Neural crest cell (in vitro differentiated cells): ENCODE measurements at regions not wholly inside any gene's neighbourhood (a gene's known extent, or its start where the extent isn't known, plus 50 kb on each side); places are given as distances from the start of the nearest gene placed in this dataset.

Source experiments
- DNase-seq: peaks from one replicate; pipeline ENCODE4 v3.0.0; 2021; ENCODE audit warnings: low read depth, mixed read lengths, low spot score
- H3K27ac Mint-ChIP-seq: one replicate; pipeline ENCODE4 v1.8.0; 2021; ENCODE audit warnings: mild to moderate bottlenecking, mixed read lengths; ENCODE audit not compliant: unreplicated experiment
- H3K27me3 Mint-ChIP-seq: 2 replicates; pipeline ENCODE4 v1.8.0; 2021; ENCODE audit warnings: low read depth, mild to moderate bottlenecking, mixed read lengths
- H3K36me3 Mint-ChIP-seq: 2 replicates; pipeline ENCODE4 v1.8.0; 2021; ENCODE audit warnings: low read depth, mild to moderate bottlenecking, mixed read lengths
- H3K4me1 Mint-ChIP-seq: 2 replicates; pipeline ENCODE4 v1.8.0; 2021; ENCODE audit warnings: mixed read lengths
- H3K4me3 Mint-ChIP-seq: one replicate; pipeline ENCODE4 v1.8.0; 2021; ENCODE audit warnings: mild to moderate bottlenecking, mixed read lengths
- H3K9me3 Mint-ChIP-seq: 2 replicates; pipeline ENCODE4 v1.8.0; 2021; ENCODE audit warnings: mixed read lengths
- TF ChIP-seq, protein P1 (sequence below): fragments of 200-600 bp; sonication (generic); conservative IDR thresholded peaks from 2 replicates; pipeline ENCODE4 v1.5.0; 2021; ENCODE audit warnings: antibody characterized with exemption, mild to moderate bottlenecking

DNA sequence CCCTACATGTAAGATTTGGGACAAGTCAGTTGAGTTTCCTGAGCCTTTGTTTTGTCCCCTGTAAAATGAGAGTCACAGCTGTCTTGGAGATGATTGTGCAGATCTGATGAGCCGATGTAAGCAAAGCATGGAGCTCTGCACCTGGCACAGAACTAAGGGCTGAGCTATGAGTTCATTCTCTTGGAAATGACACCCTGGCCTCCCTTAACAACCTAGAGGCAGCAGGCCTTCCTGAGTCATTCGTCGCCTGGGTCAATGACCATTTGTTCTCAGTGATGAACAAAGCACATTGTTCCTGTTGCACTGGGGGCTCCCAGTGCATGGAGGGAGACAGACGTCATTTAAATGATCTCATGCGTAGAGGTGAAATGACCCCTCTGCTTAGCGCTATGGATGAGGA, 62.8 kb upstream of the GCSH start:
- H3K36me3 Mint-ChIP-seq: no peaks in the 10 kb centered on the region
- H3K27ac Mint-ChIP-seq: peak overlapping the region; percentile 40
- DNase-seq: no peak
- H3K9me3 Mint-ChIP-seq: no peaks in the 10 kb centered on the region
- H3K4me3 Mint-ChIP-seq: no peak overlapping the region
- H3K27me3 Mint-ChIP-seq: no peaks in the 10 kb centered on the region
- H3K4me1 Mint-ChIP-seq: peaks cover 7% of the 10 kb centered on the region
- TF ChIP-seq, protein P1, sequence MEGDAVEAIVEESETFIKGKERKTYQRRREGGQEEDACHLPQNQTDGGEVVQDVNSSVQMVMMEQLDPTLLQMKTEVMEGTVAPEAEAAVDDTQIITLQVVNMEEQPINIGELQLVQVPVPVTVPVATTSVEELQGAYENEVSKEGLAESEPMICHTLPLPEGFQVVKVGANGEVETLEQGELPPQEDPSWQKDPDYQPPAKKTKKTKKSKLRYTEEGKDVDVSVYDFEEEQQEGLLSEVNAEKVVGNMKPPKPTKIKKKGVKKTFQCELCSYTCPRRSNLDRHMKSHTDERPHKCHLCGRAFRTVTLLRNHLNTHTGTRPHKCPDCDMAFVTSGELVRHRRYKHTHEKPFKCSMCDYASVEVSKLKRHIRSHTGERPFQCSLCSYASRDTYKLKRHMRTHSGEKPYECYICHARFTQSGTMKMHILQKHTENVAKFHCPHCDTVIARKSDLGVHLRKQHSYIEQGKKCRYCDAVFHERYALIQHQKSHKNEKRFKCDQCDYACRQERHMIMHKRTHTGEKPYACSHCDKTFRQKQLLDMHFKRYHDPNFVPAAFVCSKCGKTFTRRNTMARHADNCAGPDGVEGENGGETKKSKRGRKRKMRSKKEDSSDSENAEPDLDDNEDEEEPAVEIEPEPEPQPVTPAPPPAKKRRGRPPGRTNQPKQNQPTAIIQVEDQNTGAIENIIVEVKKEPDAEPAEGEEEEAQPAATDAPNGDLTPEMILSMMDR: no peak

DNA sequence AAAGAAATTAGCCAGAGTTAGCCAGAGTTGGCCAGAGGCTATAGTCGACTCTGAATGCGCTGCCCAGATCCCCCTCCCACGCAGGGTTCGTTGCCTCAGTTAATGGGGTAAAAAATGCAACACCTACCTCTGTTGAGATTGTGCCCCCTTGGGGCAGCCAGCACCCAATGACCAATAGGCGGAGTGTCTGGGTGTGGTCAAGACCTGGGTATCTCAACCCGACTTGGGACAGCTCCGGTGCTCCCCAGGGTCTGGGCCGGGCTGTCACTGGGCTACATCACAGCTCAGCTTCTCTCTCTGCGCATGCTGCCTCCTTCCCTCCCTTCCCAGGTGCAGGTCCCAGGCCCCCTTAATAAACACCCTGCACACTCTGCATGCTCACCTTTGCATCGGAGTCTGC, 59.6 kb upstream of the GCSH start:
- no peaks in the 10 kb centered on the region for H3K36me3 Mint-ChIP-seq
- no peak for DNase-seq
- H3K9me3 Mint-ChIP-seq: no peaks in the 10 kb centered on the region
- TF ChIP-seq, protein P1: no peak
- peaks cover 7% of the 10 kb centered on the region for H3K4me1 Mint-ChIP-seq
- H3K4me3 Mint-ChIP-seq: no peak overlapping the region
- no peak overlapping the region for H3K27ac Mint-ChIP-seq
- H3K27me3 Mint-ChIP-seq: no peaks in the 10 kb centered on the region

DNA sequence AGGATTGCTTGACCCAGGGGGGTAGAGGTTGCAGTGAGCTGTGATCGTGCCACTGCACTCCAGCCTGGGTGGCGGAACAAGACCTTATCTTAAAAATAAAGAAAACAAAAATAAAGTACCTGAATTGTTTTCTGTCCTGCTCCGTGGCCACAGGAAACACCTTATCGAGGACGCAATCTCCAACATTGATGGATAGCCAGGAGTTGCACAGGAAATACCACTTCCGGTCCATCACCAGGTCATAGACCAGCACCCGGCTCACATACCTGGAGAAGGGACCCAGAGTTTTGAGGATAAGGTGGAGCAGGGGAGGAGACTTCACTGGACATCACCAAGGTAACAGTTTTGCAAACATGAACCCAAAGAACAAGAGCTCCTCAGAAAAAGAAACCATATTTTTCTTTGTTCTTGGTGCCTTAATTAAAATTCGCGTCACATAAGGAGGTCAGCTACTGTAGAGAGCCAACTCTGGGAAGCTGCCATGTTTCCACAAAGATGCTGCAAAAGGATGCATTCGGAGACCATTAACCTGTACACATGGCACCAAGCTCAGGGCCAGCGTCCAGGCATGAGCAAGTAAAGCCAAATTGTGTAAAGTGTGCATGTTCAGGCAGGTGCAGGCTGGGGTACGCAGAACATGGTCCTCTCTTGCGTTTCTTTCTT, 55.6 kb upstream of the GCSH start:
- H3K27me3 Mint-ChIP-seq: no peaks in the 10 kb centered on the region
- H3K9me3 Mint-ChIP-seq: no peaks in the 10 kb centered on the region
- no peaks in the 10 kb centered on the region for H3K36me3 Mint-ChIP-seq
- no peak for DNase-seq
- H3K4me1 Mint-ChIP-seq: no peaks in the 10 kb centered on the region
- no peak overlapping the region for H3K4me3 Mint-ChIP-seq
- H3K27ac Mint-ChIP-seq: no peak overlapping the region
- TF ChIP-seq, protein P1: no peak

DNA sequence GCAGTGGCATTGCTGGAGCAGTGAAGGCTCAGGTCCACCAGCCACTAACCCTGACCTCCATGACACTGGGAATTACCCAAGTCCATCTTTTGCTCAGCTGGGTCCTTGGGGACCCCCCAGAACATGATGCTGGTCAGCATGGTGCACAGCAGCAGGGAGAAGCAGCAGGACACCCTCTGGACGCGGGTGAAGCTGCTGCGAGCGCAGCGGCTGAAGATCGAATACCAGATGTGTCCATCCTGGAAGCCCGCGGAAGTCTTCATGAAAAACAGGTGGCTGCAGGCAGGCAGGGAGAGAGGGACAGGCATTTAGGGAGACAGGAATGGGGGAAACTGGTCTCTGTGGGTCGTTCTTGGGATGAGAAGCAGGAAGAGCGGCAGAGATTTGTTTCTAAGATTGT, 53.4 kb upstream of the GCSH start:
- Mint-ChIP-seq H3K4me1 (no peaks in the 10 kb centered on the region), H3K27me3 (no peaks in the 10 kb centered on the region), H3K27ac (no peak overlapping the region), H3K4me3 (no peak overlapping the region), H3K36me3 (no peaks in the 10 kb centered on the region), H3K9me3 (no peaks in the 10 kb centered on the region)
- DNase-seq: no peak
- TF ChIP-seq, protein P1: no peak

DNA sequence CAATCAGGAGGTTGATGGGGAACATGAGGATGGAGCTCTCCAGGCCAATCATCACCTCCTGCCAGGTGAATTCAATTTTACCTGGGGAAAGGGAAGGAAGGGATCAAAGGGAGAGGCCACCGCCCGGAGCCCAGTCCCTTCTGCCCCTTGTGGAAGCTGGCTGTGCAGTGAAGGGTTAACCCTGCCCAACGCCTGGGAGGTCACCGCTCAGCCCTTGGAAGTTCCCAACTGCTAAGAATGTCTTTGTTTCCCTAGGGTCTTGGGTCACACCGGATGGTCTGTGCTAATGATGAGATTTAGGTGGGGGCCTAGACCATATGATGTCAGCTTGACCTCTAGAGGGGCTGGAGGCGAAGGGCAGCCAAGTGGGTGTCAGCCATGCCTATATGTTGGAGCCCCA, 52.1 kb upstream of the GCSH start:
- Mint-ChIP-seq H3K27me3 (no peaks in the 10 kb centered on the region), H3K9me3 (no peaks in the 10 kb centered on the region), H3K27ac (no peak overlapping the region), H3K36me3 (no peaks in the 10 kb centered on the region), H3K4me1 (peaks cover under 1% of the 10 kb centered on the region), H3K4me3 (no peak overlapping the region)
- TF ChIP-seq, protein P1: no peak
- DNase-seq: no peak
